ENCODE measurements at regions not wholly inside any gene's neighbourhood (a gene's known extent, or its start where the extent isn't known, plus 50 kb on each side); places are given as distances from the start of the nearest gene placed in this dataset.

DNA sequence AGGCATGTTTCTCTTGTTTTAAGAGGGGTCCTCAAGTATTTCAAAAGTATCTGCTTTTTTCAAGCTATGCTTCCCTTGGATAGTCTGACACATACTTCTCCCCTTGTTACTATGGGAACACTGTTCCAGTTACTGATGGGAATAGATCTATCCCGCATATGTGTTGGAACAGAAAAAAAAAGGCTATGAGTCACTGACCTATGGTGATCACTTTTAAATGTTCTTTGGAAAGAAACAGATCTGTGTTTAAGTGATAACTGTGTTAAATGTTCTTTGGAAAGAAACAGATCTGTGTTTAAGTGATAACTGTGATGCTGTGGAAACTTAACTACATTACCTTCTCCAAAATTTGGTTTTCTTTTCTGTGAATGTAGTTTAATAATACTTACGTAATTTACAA, 303.2 kb downstream of the TEX13C start:
- H3K79me2 ChIP-seq (ENCODE audit: control insufficient read depth, insufficient read depth, low read length): no peaks in the 10 kb centered on the region
- H4K20me1 ChIP-seq (replicated peaks; ENCODE audit: control insufficient read depth, extremely low read depth, insufficient read depth, low read length): no peaks in the 10 kb centered on the region
- H3K27me3 ChIP-seq (ENCODE audit: control insufficient read depth in 2 of 2, insufficient read depth in 2 of 2, low read length in 2 of 2): no peaks in the 10 kb centered on the region
- ChIA-PET POLR2A (no interaction called here), CTCF (no interaction called here)
- H3K27ac ChIP-seq (ENCODE audit: insufficient read depth, low read depth, low read length): no peak overlapping the region
- no TSS peak for BruUV-seq (replicated peaks)
- DNase-seq (ENCODE audit: low read depth, low spot score) (no peak), FAIRE-seq (no peak)
- no peak for TF ChIP-seq MYC (IDR thresholded peaks at IDR 0.05; ENCODE audit: low read depth, low read length)
- no peak for TF ChIP-seq POLR2AphosphoS5 (IDR thresholded peaks at IDR 0.05; ENCODE audit: insufficient read depth, low read depth, low read length)
- no peak for TF ChIP-seq JUN (IDR thresholded peaks at IDR 0.05; ENCODE audit: borderline replicate concordance, insufficient read depth, insufficient read length, low read depth)
- TF ChIP-seq EZH2 (IDR thresholded peaks at IDR 0.05; ENCODE audit: borderline replicate concordance, low read depth, low read length, severe bottlenecking): no peak
- TF ChIP-seq POLR2A (IDR thresholded peaks at IDR 0.05; ENCODE audit: low read depth, low read length): no peak
- TF ChIP-seq FOS (IDR thresholded peaks at IDR 0.05; ENCODE audit: borderline replicate concordance, insufficient read depth, low read length): no peak
- TF ChIP-seq, protein P1, sequence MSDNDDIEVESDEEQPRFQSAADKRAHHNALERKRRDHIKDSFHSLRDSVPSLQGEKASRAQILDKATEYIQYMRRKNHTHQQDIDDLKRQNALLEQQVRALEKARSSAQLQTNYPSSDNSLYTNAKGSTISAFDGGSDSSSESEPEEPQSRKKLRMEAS (IDR thresholded peaks at IDR 0.05; ENCODE audit: insufficient read depth, insufficient read length): no peak
- TF ChIP-seq GATA2 (IDR thresholded peaks at IDR 0.05; ENCODE audit: insufficient read depth, insufficient read length, low read depth, low read length): no peak
- TF ChIP-seq, protein P2, sequence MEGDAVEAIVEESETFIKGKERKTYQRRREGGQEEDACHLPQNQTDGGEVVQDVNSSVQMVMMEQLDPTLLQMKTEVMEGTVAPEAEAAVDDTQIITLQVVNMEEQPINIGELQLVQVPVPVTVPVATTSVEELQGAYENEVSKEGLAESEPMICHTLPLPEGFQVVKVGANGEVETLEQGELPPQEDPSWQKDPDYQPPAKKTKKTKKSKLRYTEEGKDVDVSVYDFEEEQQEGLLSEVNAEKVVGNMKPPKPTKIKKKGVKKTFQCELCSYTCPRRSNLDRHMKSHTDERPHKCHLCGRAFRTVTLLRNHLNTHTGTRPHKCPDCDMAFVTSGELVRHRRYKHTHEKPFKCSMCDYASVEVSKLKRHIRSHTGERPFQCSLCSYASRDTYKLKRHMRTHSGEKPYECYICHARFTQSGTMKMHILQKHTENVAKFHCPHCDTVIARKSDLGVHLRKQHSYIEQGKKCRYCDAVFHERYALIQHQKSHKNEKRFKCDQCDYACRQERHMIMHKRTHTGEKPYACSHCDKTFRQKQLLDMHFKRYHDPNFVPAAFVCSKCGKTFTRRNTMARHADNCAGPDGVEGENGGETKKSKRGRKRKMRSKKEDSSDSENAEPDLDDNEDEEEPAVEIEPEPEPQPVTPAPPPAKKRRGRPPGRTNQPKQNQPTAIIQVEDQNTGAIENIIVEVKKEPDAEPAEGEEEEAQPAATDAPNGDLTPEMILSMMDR (IDR thresholded peaks at IDR 0.05; ENCODE audit: extremely low read depth in 1 of 2, insufficient read depth in 1 of 2, low read depth in 1 of 2, low read length in 2 of 2): no peak
- H3K9ac ChIP-seq (replicated peaks; ENCODE audit: extremely low read depth, insufficient read depth, low read length): no peak overlapping the region
- intact Hi-C loops (cut with micrococcal nuclease) (no loop called here), dilution Hi-C loops (cut with MboI; ENCODE audit: extremely low pct_ligation_motif_present, low sequenced_read_pairs) (no loop called here)
- no peaks in the 10 kb centered on the region for H3K9me3 ChIP-seq (replicated peaks; ENCODE audit: control insufficient read depth, insufficient read depth, low read length)
- H3K36me3 ChIP-seq (ENCODE audit: control insufficient read depth in 2 of 2, extremely low read depth in 1 of 2, insufficient read depth in 2 of 2, low read length in 2 of 2): no peaks in the 10 kb centered on the region
- H2AFZ ChIP-seq (ENCODE audit: low read depth, low read length): no peak overlapping the region
- no peaks in the 10 kb centered on the region for H3K4me1 ChIP-seq (ENCODE audit: control insufficient read depth, extremely low read depth, insufficient read depth, low read length)
- no peak overlapping the region for H3K4me2 ChIP-seq (ENCODE audit: insufficient read depth, low read length)
- H3K9me1 ChIP-seq (replicated peaks; ENCODE audit: control insufficient read depth, extremely low read depth, insufficient read depth, low read length): no peaks in the 10 kb centered on the region
- no peak overlapping the region for H3K4me3 ChIP-seq (replicated peaks in 1 of 3; ENCODE audit: insufficient read depth in 1 of 3, low read depth in 1 of 3, low read length in 3 of 3)
